CD4-positive, alpha-beta memory T cell (primary cell): ENCODE measurements at regions not wholly inside any gene's neighbourhood (a gene's known extent, or its start where the extent isn't known, plus 50 kb on each side); places are given as distances from the start of the nearest gene placed in this dataset.
"Not testable (repeated sequence)": the region's sequence is repeated elsewhere in the genome, so short reads cannot be mapped to it uniquely, and the experiment has no call there.

Experiments used
- CTCF ChIA-PET: fragments of 350-600 bp; sonication (Branson Sonifier 250); formaldehyde crosslinking; loops from one replicate; lab custom pipeline; 2021; ENCODE audit warnings: inconsistent platforms; ENCODE audit not compliant: partially characterized antibody; lab: Charles Lee
- POLR2A ChIA-PET: fragments of 350-600 bp; sonication (Branson Sonifier 250); formaldehyde crosslinking; loops from one replicate; lab custom pipeline; 2021; ENCODE audit not compliant: partially characterized antibody; lab: Charles Lee
- DNase-seq, 5 donors: peaks; one replicate each; pipeline versions ENCODE4 v3.0.0 to v3.0.0-alpha.2; 2020 to 2022; ENCODE audit warnings: mixed read lengths in 1 of 5
- H3K27ac ChIP-seq: one replicate; pipeline ENCODE4 v1.7.0; 2013; ENCODE audit warnings: low read depth, low read length
- H3K27me3 ChIP-seq: 2 replicates; pipeline ENCODE4 v1.7.0; 2013; ENCODE audit warnings: mild to moderate bottlenecking, low read length, moderate library complexity; ENCODE audit not compliant: insufficient read depth
- H3K36me3 ChIP-seq: 2 replicates; pipeline ENCODE4 v1.7.0; 2013; ENCODE audit warnings: mild to moderate bottlenecking, low read length, moderate library complexity; ENCODE audit not compliant: insufficient read depth
- H3K4me1 ChIP-seq: 2 replicates; pipeline ENCODE4 v1.7.0; 2013; ENCODE audit warnings: mild to moderate bottlenecking, low read length, moderate library complexity; ENCODE audit not compliant: insufficient read depth
- H3K4me3 ChIP-seq, 2 donors: one replicate each; pipeline ENCODE4 v1.7.0; 2013; ENCODE audit warnings: low read length in 2 of 2, mild to moderate bottlenecking in 1 of 2
- H3K9me3 ChIP-seq, 2 donors: one replicate each; pipeline ENCODE4 v1.7.0; 2013; ENCODE audit warnings: low read length in 2 of 2, control low read depth in 1 of 2; ENCODE audit not compliant: control insufficient read depth in 1 of 2
- H3K27ac Mint-ChIP-seq, 7 donors: one replicate each; pipeline ENCODE4 v1.8.0; 2020 to 2021; ENCODE audit warnings: mixed read lengths in 7 of 7, mild to moderate bottlenecking in 6 of 7, inconsistent platforms in 3 of 7, moderate library complexity in 3 of 7
- H3K27me3 Mint-ChIP-seq, 2 donors: one replicate each; pipeline ENCODE4 v1.8.0; 2020 to 2021; ENCODE audit warnings: mixed read lengths in 2 of 2
- H3K36me3 Mint-ChIP-seq, 2 donors: one replicate each; pipeline ENCODE4 v1.8.0; 2020 to 2021; ENCODE audit warnings: mixed read lengths in 2 of 2, inconsistent platforms in 1 of 2, mild to moderate bottlenecking in 1 of 2
- H3K4me1 Mint-ChIP-seq, 4 donors: one replicate each; pipeline ENCODE4 v1.8.0; 2020 to 2021; ENCODE audit warnings: mixed read lengths in 4 of 4, mild to moderate bottlenecking in 1 of 4
- H3K4me3 Mint-ChIP-seq, 8 donors: one replicate each; pipeline ENCODE4 v1.8.0; 2020 to 2021; ENCODE audit warnings: mixed read lengths in 8 of 8, mild to moderate bottlenecking in 7 of 8, moderate library complexity in 6 of 8, inconsistent platforms in 3 of 8
- H3K9me3 Mint-ChIP-seq, 8 donors: one replicate each; pipeline ENCODE4 v1.8.0; 2020 to 2021; ENCODE audit warnings: mixed read lengths in 8 of 8, mild to moderate bottlenecking in 5 of 8, inconsistent platforms in 3 of 8, moderate library complexity in 1 of 8
- intact Hi-C: fragments of 100-400 bp; cut with micrococcal nuclease; formaldehyde crosslinking; loops from one replicate; pipeline ENCODE4 v1.15.1; 2023

GRCh38 chr6:115847671-115848070, 213.0 kb downstream of the FRK start:
- Histone ChIP-seq H3K4me3 (no peak overlapping the region), H3K4me1 (no peaks in the 10 kb centered on the region), H3K27ac (no peak overlapping the region), H3K27me3 (no peaks in the 10 kb centered on the region), H3K9me3 (no peaks in the 10 kb centered on the region), H3K36me3 (no peaks in the 10 kb centered on the region)
- Mint-ChIP-seq H3K4me1 (no peaks in the 10 kb centered on the region), H3K27ac (no peak overlapping the region), H3K36me3 (no peaks in the 10 kb centered on the region), H3K4me3 (no peak overlapping the region), H3K9me3 (peaks cover 0 to 2% (median 0%) of the 10 kb centered on the region in 8 donors), H3K27me3 (peaks cover 0 to 2% of the 10 kb centered on the region in 2 donors)
- POLR2A ChIA-PET = no interaction called here
- intact Hi-C loops = no loop called here
- DNase-seq = no peak
- CTCF ChIA-PET = no interaction called here

DNA sequence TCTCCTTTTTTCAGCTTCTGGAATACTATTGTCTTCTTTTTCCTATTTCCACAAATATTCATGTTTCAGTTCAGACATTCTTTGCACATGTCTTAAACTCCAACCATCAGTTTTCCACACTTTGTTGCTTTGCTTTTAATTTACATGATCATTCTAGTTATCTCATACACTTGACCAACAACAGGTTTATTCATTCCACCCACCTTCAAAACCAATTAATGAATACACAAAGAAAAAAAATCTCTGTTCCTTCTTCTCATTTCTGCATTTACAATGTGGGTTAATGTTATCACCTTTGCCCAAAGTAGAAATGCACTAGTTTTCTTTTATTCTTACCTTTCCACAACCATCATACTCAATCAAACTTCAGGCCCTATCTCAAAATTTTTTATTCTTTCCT, 216.7 kb downstream of the FRK start:
- H3K27ac ChIP-seq = no peak overlapping the region
- ChIA-PET CTCF (no interaction called here), POLR2A (no interaction called here)
- Mint-ChIP-seq H3K4me3 (no peak overlapping the region), H3K9me3 (peaks cover 0 to 3% (median 0%) of the 10 kb centered on the region in 8 donors), H3K4me1 (no peaks in the 10 kb centered on the region), H3K27ac (no peak overlapping the region), H3K27me3 (peaks cover 0 to 2% of the 10 kb centered on the region in 2 donors), H3K36me3 (no peaks in the 10 kb centered on the region)
- no peaks in the 10 kb centered on the region for H3K27me3 ChIP-seq
- DNase-seq = no peak
- no peaks in the 10 kb centered on the region for H3K4me1 ChIP-seq
- no peak overlapping the region for H3K4me3 ChIP-seq
- intact Hi-C loops = no loop called here
- no peaks in the 10 kb centered on the region for H3K9me3 ChIP-seq
- H3K36me3 ChIP-seq = no peaks in the 10 kb centered on the region

DNA sequence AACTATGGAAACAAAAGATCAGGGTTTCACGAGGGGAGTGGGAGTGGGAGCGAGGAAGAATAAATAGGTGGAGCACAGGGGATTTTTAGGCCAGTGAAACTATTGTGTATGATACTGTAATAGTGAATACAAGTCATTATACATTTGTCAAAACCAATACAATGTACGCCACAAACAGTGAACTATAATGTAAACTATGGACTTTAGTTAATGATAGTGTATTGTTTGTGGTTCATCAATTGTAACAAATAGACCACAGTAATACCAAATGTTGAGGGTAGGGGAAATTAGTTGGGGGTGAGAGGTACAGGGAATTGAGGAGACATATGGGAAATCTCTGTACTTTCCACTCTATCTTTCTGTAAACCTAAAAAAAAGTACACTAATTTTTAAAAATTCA, 218.4 kb downstream of the FRK start:
- Mint-ChIP-seq H3K4me3 (no peak overlapping the region), H3K27me3 (peaks cover 0 to 2% of the 10 kb centered on the region in 2 donors), H3K27ac (no peak overlapping the region), H3K9me3 (peaks cover 0 to 6% (median 0%) of the 10 kb centered on the region in 8 donors), H3K36me3 (no peaks in the 10 kb centered on the region), H3K4me1 (no peaks in the 10 kb centered on the region)
- intact Hi-C loops = no loop called here
- no peak overlapping the region for H3K27ac ChIP-seq
- no peaks in the 10 kb centered on the region for H3K9me3 ChIP-seq
- no peak overlapping the region for H3K4me3 ChIP-seq
- H3K4me1 ChIP-seq = no peaks in the 10 kb centered on the region
- H3K27me3 ChIP-seq = no peaks in the 10 kb centered on the region
- POLR2A ChIA-PET = no interaction called here
- no peak for DNase-seq
- CTCF ChIA-PET = no interaction called here
- H3K36me3 ChIP-seq = no peaks in the 10 kb centered on the region

GRCh38 chr6:115839583-115840181, 221.0 kb downstream of the FRK start:
- Histone ChIP-seq H3K4me3 (no peak overlapping the region), H3K9me3 (no peaks in the 10 kb centered on the region), H3K27ac (no peak overlapping the region), H3K4me1 (no peaks in the 10 kb centered on the region), H3K36me3 (no peaks in the 10 kb centered on the region), H3K27me3 (no peaks in the 10 kb centered on the region)
- intact Hi-C loops = no loop called here
- H3K9me3 Mint-ChIP-seq = peaks cover 0 to 6% (median 0%) of the 10 kb centered on the region in 8 donors
- peaks cover 0 to 2% of the 10 kb centered on the region in 2 donors for H3K27me3 Mint-ChIP-seq
- ChIA-PET POLR2A (no interaction called here), CTCF (no interaction called here)
- H3K27ac Mint-ChIP-seq = no peak overlapping the region
- no peak for DNase-seq
- H3K4me1 Mint-ChIP-seq = no peaks in the 10 kb centered on the region
- H3K4me3 Mint-ChIP-seq = no peak overlapping the region
- no peaks in the 10 kb centered on the region for H3K36me3 Mint-ChIP-seq

GRCh38 chr6:115838763-115839401, 221.8 kb downstream of the FRK start:
- H3K4me3 ChIP-seq = no peak overlapping the region
- no peaks in the 10 kb centered on the region for H3K4me1 ChIP-seq
- ChIA-PET POLR2A (no interaction called here), CTCF (no interaction called here)
- peaks cover 0 to 6% (median 0%) of the 10 kb centered on the region in 8 donors for H3K9me3 Mint-ChIP-seq
- H3K27me3 Mint-ChIP-seq = no peaks in the 10 kb centered on the region
- H3K9me3 ChIP-seq = no peaks in the 10 kb centered on the region
- no peaks in the 10 kb centered on the region for H3K4me1 Mint-ChIP-seq
- no peak overlapping the region for H3K27ac Mint-ChIP-seq
- no peak overlapping the region for H3K4me3 Mint-ChIP-seq
- no peaks in the 10 kb centered on the region for H3K36me3 Mint-ChIP-seq
- DNase-seq = no peak
- no peaks in the 10 kb centered on the region for H3K27me3 ChIP-seq
- intact Hi-C loops = no loop called here
- no peaks in the 10 kb centered on the region for H3K36me3 ChIP-seq
- no peak overlapping the region for H3K27ac ChIP-seq

DNA sequence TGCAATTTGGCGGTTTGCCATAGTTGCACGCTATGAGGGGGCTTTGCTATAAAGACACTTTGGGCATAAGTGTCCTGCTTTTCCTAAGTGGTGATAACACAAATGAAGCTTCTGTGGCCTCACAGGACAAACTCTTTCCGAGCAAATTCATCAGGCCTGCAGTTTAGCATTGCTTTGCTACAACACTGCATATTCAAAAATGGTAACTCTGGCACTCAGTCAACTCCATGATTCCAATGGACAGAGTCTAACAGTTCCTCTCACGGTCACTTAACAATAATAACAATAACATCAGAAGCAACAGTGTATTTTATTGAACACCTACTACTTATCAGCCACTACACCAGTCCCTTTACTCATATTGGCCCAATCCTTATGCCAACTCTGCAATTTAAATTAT, 222.5 kb downstream of the FRK start:
- Histone ChIP-seq H3K4me1 (no peaks in the 10 kb centered on the region), H3K9me3 (no peaks in the 10 kb centered on the region), H3K4me3 (no peak overlapping the region), H3K27me3 (no peaks in the 10 kb centered on the region), H3K27ac (no peak overlapping the region), H3K36me3 (no peaks in the 10 kb centered on the region)
- H3K36me3 Mint-ChIP-seq = no peaks in the 10 kb centered on the region
- ChIA-PET CTCF (no interaction called here), POLR2A (no interaction called here)
- H3K27ac Mint-ChIP-seq = no peak overlapping the region
- no peaks in the 10 kb centered on the region for H3K4me1 Mint-ChIP-seq
- H3K27me3 Mint-ChIP-seq = no peaks in the 10 kb centered on the region
- no peak overlapping the region for H3K4me3 Mint-ChIP-seq
- peaks cover 0 to 5% (median 0%) of the 10 kb centered on the region in 8 donors for H3K9me3 Mint-ChIP-seq
- intact Hi-C loops = no loop called here
- DNase-seq = no peak

DNA sequence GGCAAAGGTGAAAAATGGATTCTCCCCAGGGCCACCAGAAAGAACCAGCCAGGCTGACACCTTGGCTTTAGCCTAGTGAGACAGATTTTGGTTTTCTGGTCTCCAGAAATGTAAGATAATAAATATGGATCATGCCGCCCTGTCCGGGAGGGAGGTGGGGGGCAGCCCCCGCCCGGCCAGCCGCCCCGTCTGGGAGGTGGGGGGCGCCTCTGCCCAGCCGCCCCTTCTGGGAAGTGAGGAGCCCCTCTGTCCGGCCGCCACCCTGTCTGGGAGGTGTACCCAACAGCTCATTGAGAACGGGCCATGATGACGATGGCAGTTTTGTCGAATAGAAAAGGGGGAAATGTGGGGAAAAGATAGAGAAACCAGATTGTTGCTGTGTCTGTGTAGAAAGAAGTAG, 224.3 kb downstream of the FRK start:
- H3K4me1 Mint-ChIP-seq, CTCF ChIA-PET, H3K36me3 ChIP-seq, H3K9me3 Mint-ChIP-seq, H3K27ac ChIP-seq, H3K27ac Mint-ChIP-seq, H3K4me3 ChIP-seq, POLR2A ChIA-PET, H3K4me1 ChIP-seq, H3K36me3 Mint-ChIP-seq, H3K9me3 ChIP-seq, H3K4me3 Mint-ChIP-seq, DNase-seq, H3K27me3 Mint-ChIP-seq, H3K27me3 ChIP-seq, intact Hi-C loops: not testable (repeated sequence)
